AG04449 (cell line): ENCODE measurements at regions not wholly inside any gene's neighbourhood (a gene's known extent, or its start where the extent isn't known, plus 50 kb on each side); places are given as distances from the start of the nearest gene placed in this dataset.

Experiments used
- CTCF ChIA-PET: fragments of 350-600 bp; formaldehyde crosslinking; extraction: SDS; loops from one replicate; lab custom pipeline; 2021; ENCODE audit warnings: antibody characterized with exemption; lab: Yijun Ruan, JAX
- POLR2A ChIA-PET: fragments of 400-600, 350-600 bp; formaldehyde crosslinking; extraction: SDS; loops from one replicate; lab custom pipeline; 2020; ENCODE audit warnings: antibody characterized with exemption, inconsistent platforms; lab: Yijun Ruan, JAX
- DNase-seq: peaks from one replicate; pipeline ENCODE4 v3.0.0-alpha.2; 2010; ENCODE audit warnings: low read depth, low spot score
- H3K4me3 ChIP-seq: 2 replicates; pipeline ENCODE4 v1.5.1; 2011; ENCODE audit warnings: low read depth, mild to moderate bottlenecking, control low read depth, low read length
- TF ChIP-seq, protein P1 (sequence below): IDR thresholded peaks from one replicate; pipeline ENCODE4 v1.5.1; 2011; ENCODE audit warnings: mild to moderate bottlenecking, moderate library complexity, low read length, control low read depth, inconsistent platforms; ENCODE audit not compliant: insufficient read depth; ENCODE audit errors: missing control alignments

DNA sequence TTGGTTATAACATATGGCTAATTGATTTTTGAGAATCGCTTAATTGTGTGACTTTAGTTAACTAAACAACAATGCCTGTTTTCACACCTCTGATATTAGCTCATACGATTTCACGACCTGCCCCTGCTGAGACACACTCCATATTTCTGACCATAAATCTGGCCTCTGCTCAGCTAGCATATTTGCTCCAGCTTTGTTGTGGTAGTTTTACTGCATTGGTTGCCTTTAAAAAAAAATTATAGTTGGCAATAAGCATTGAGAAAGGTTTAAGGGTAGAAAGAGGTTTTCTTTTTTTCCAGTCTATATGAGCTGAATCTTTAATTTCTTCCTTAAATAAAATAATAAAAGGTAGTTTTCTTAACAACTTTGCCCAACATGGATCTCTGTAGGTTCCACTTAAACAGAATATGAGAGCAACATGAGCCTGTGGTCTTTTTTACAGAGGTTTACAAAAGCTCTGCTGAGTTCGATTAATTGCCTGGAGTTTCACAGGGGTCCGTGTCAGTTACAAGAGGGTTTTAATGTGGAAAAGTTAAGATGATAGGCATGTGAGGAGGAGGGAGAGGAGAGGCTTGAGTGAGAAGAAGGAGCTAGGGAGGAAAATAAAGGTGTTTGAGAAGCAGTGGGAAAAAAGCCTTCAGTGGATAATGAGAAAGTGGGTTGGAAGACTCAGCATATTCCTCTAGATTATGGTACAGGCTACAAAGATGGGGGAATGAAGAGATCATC lies 318.2 kb downstream of the CXCL12 start:
- TF ChIP-seq, protein P1, sequence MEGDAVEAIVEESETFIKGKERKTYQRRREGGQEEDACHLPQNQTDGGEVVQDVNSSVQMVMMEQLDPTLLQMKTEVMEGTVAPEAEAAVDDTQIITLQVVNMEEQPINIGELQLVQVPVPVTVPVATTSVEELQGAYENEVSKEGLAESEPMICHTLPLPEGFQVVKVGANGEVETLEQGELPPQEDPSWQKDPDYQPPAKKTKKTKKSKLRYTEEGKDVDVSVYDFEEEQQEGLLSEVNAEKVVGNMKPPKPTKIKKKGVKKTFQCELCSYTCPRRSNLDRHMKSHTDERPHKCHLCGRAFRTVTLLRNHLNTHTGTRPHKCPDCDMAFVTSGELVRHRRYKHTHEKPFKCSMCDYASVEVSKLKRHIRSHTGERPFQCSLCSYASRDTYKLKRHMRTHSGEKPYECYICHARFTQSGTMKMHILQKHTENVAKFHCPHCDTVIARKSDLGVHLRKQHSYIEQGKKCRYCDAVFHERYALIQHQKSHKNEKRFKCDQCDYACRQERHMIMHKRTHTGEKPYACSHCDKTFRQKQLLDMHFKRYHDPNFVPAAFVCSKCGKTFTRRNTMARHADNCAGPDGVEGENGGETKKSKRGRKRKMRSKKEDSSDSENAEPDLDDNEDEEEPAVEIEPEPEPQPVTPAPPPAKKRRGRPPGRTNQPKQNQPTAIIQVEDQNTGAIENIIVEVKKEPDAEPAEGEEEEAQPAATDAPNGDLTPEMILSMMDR: no peak
- POLR2A ChIA-PET: no interaction called here
- no peak for DNase-seq
- no peak overlapping the region for H3K4me3 ChIP-seq
- CTCF ChIA-PET: interaction anchor here (1.4 to 3.7 kb wide), 2 partner anchors 11 to 377 kb away, joined by 4 to 11 read pairs; no protein-coding TSS in a partner anchor

DNA sequence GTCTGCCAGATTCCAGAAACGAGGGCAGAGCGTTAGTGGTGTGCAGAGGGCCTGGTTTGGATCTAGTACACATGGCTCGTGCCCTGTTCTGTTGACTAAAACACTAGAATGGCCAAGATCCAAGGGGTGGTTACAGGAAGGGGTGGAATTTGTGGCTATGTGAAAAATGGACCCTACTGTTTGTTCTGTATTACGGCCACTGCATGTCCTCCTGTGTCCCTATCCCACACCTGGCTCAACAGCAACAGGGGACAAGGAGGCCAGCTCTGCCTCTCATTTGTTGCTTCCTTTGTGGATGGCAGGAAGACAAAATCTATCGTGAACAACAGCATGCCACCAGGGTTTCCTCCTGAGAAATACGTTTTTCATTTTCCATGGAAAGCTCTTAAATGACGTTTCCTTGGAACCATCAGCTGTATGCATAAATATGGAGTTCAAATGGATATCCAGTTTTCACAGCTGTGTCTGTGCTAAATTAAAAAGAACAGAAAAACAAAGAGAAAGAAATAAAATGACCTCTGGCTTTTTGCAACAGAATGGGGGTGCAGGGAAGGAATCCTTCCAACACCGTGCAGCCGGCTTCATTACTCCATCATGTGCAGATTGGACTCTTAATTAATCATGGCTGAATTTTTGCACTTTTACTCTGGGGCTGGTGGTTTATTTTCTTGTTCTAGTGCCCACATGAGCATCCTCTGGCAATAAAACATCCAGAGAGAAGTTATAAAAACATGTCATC lies 318.9 kb downstream of the CXCL12 start:
- ChIA-PET POLR2A (no interaction called here), CTCF (interaction anchor here (1.1 to 3.7 kb wide), 3 partner anchors 10 to 376 kb away, joined by 3 to 11 read pairs (median 4); no protein-coding TSS in a partner anchor)
- no peak for DNase-seq
- no peak overlapping the region for H3K4me3 ChIP-seq
- TF ChIP-seq, protein P1: no peak

DNA sequence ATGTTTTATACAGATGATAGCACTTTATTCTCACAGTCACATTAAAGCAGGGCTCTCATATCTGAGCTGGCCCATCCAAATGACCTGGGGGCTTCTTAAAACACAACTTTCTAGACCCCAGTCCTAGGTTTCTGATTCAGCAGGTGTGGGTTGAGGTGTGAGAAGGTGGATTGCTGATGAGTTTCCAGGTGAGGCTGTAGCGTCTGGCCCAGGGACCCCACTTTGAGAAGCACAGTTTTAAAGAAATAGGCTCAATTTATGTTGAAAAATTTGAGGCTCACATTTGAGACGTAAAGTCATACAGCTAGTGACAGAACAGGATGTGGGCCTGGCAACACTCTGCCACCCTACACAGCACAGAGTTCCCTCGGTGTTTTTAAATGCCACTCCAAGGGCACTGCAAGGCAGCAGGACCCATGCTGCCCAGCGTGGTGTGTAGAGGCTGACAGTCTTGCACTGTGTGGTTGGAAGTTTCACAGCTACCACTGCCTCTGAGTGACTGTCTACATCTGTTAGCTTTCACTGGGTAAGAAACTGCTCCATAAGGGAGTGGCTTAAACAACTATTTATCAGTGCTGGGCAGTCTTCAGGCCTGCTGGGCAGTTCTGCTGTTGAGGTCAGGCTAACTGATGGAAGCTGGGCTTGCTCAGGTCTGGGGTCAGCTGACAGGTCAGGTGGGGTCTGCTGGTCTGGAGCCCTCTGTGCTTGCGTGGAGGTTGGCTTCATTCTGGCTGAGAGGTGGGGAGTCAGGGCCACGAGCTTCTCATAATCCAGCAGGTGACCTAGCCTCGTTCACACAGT lies 319.7 kb downstream of the CXCL12 start:
- no peak overlapping the region for H3K4me3 ChIP-seq
- TF ChIP-seq, protein P1: no peak
- POLR2A ChIA-PET: no interaction called here
- no peak for DNase-seq
- CTCF ChIA-PET: interaction anchor here (1.1 to 3.7 kb wide), 3 partner anchors 10 to 375 kb away, joined by 3 to 11 read pairs (median 4); no protein-coding TSS in a partner anchor

DNA sequence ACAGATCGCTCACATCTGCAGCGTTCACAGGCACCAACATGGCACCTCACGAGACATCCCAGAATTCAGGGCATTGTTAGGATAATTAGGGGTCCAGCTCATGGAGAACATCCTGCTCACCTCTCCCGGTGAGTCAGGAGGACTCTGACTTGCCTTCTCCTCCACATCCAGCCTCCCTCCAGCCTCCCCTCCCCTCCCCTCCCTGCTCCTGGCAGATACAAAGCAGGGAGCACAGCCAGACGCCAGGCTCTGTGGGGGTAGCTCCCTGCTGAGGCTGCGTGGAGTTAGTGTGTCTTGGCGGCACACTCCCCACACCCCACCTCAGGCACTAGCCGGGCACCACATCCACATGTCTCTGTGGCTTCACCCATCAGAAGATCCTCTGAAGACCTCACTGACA lies 320.6 kb downstream of the CXCL12 start:
- POLR2A ChIA-PET: no interaction called here
- TF ChIP-seq, protein P1: no peak
- CTCF ChIA-PET: interaction anchor here (1.1 to 3.7 kb wide), 2 partner anchors 12 to 374 kb away, joined by 3 to 11 read pairs; no protein-coding TSS in a partner anchor
- DNase-seq: no peak
- H3K4me3 ChIP-seq: no peak overlapping the region

DNA sequence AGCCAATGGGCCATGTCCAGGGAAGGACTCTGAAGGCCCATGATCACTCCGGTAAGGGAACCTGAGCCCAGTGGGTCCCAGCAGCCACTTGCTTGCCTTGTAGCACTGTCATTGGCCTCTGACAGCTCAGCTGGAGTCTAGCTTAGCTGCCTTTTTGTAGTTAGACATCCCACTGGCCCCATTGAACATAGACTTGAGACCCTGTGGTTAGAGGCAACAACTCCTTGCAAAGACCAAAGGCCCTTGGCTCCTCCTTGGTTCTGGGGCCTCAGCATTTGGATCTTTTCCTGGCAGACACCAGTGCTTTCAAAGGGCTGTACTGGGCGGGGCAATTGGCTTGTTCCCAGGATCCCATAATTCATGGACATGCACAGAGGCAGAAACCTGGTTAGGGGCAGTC lies 321.2 kb downstream of the CXCL12 start:
- TF ChIP-seq, protein P1: no peak
- no peak overlapping the region for H3K4me3 ChIP-seq
- ChIA-PET CTCF (interaction anchor here (3.7 kb wide), 1 partner anchor 374 kb away, joined by 11 read pairs; no protein-coding TSS in a partner anchor), POLR2A (no interaction called here)
- DNase-seq: no peak

DNA sequence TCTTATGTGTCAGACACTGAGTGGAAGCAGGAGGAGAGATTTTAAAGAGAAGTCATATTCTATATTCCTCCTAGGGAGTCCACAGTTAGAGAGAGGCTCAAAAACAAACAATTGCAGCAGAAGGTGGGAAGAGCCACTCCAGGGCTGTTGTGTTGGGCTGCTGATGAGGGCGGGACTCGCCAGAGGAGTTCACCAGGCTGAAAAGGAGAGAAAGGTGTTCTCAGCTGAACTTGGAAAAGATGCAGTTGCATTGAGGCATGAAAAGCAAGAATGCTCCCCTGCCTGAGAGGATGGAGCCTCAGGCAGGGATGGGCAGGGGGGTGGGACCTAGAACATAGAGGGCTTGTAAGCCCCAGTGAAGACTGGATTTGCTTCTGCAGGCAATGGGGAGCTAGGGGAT lies 324.2 kb downstream of the CXCL12 start:
- TF ChIP-seq, protein P1: no peak
- ChIA-PET POLR2A (no interaction called here), CTCF (no interaction called here)
- DNase-seq: no peak
- H3K4me3 ChIP-seq: no peak overlapping the region
